ENCODE measurements at regions not wholly inside any gene's neighbourhood (a gene's known extent, or its start where the extent isn't known, plus 50 kb on each side); places are given as distances from the start of the nearest gene placed in this dataset.

DNA sequence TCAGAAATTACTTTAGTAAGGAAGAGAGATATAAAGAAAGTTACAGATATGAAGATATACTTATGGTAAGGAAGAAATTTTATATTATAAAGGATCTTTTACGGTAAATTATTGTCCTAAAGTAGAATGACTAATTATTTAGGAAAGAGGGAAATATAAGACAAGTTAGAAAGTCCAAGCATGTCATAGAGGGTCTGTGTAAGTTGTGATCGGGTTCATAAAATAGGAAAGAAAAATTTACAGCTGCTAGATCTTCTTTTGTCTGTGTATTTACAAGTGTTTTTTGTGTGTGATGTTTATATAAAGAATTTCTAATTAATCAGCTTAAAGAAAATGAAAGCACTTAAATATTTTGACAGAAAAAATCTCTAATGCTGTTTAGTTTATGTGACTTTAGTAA, 1054.9 kb upstream of the DIAPH2 start:
- Histone ChIP-seq H3K4me3 (ENCODE audit: low read length) (no peak overlapping the region), H3K36me3 (ENCODE audit: control insufficient read depth, insufficient read depth, low read length) (no peaks in the 10 kb centered on the region), H3K9me3 (ENCODE audit: control insufficient read depth, low read length) (peaks cover 5% of the 10 kb centered on the region), H3K27ac (ENCODE audit: low read depth, low read length) (no peak overlapping the region), H3K27me3 (ENCODE audit: control insufficient read depth, insufficient read depth, low read length, poor library complexity, severe bottlenecking) (no peaks in the 10 kb centered on the region), H3K4me1 (ENCODE audit: control insufficient read depth, insufficient read depth, low read length) (no peaks in the 10 kb centered on the region), H3K9ac (ENCODE audit: extremely low read depth, low read length, poor library complexity, severe bottlenecking) (no peak overlapping the region)
- TF ChIP-seq, protein P1, sequence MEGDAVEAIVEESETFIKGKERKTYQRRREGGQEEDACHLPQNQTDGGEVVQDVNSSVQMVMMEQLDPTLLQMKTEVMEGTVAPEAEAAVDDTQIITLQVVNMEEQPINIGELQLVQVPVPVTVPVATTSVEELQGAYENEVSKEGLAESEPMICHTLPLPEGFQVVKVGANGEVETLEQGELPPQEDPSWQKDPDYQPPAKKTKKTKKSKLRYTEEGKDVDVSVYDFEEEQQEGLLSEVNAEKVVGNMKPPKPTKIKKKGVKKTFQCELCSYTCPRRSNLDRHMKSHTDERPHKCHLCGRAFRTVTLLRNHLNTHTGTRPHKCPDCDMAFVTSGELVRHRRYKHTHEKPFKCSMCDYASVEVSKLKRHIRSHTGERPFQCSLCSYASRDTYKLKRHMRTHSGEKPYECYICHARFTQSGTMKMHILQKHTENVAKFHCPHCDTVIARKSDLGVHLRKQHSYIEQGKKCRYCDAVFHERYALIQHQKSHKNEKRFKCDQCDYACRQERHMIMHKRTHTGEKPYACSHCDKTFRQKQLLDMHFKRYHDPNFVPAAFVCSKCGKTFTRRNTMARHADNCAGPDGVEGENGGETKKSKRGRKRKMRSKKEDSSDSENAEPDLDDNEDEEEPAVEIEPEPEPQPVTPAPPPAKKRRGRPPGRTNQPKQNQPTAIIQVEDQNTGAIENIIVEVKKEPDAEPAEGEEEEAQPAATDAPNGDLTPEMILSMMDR (conservative IDR thresholded peaks at IDR 0.05), result no peak
- peaks cover 54% of the 10 kb centered on the region for H3K9me3 Mint-ChIP-seq
- no peaks in the 10 kb centered on the region for H3K36me3 Mint-ChIP-seq (ENCODE audit: low read depth)
- H3K27me3 Mint-ChIP-seq (ENCODE audit: insufficient read depth), result no peaks in the 10 kb centered on the region
- H3K27ac Mint-ChIP-seq, result no peak overlapping the region
- no peaks in the 10 kb centered on the region for H3K4me1 Mint-ChIP-seq
- no peak overlapping the region for H3K4me3 Mint-ChIP-seq
- DNase-seq, result no peak
- 77% methylated on average over 2 of the region's 2 CpGs; no CpG with 5 or more reads in 1 of the 2 experiments for WGBS, 2 experiments (ENCODE audit: insufficient coverage in 1 of 2, insufficient read length in 1 of 2)

DNA sequence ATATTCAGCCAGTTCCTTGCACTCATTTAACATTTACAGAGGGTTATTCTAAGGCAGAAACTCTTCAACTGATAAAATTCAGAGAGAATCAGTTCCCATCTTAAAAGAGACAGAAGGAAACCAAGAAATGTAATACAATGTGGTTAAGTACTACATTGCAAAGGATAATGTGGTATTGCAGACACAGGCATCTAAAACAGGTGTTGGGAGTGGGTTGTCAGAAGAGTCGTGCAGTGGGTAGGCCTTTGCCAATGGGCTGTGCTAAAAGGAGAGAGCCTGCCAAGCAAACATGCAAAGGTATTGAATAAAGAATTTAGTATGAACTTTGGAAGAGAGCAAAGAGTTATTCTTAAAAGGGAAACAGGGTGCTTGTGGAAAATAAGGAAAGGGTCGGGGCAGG, 1044.4 kb upstream of the DIAPH2 start:
- no peak overlapping the region for H3K9ac ChIP-seq (ENCODE audit: extremely low read depth, low read length, poor library complexity, severe bottlenecking)
- no peaks in the 10 kb centered on the region for H3K9me3 ChIP-seq (ENCODE audit: control insufficient read depth, low read length)
- Mint-ChIP-seq H3K36me3 (ENCODE audit: low read depth) (no peaks in the 10 kb centered on the region), H3K4me1 (no peaks in the 10 kb centered on the region), H3K9me3 (peaks cover 6% of the 10 kb centered on the region), H3K27me3 (ENCODE audit: insufficient read depth) (no peaks in the 10 kb centered on the region), H3K27ac (no peak overlapping the region), H3K4me3 (no peak overlapping the region)
- TF ChIP-seq, protein P1 (conservative IDR thresholded peaks at IDR 0.05), result no peak
- no peak for DNase-seq
- H3K36me3 ChIP-seq (ENCODE audit: control insufficient read depth, insufficient read depth, low read length), result no peaks in the 10 kb centered on the region
- H3K27me3 ChIP-seq (ENCODE audit: control insufficient read depth, insufficient read depth, low read length, poor library complexity, severe bottlenecking), result no peaks in the 10 kb centered on the region
- no peaks in the 10 kb centered on the region for H3K4me1 ChIP-seq (ENCODE audit: control insufficient read depth, insufficient read depth, low read length)
- H3K27ac ChIP-seq (ENCODE audit: low read depth, low read length), result no peak overlapping the region
- 80% methylated on average over 1 of the region's 2 CpGs; no CpG with 5 or more reads in 1 of the 2 experiments for WGBS, 2 experiments (ENCODE audit: insufficient coverage in 1 of 2, insufficient read length in 1 of 2)
- H3K4me3 ChIP-seq (ENCODE audit: low read length), result no peak overlapping the region

- H3K27ac Mint-ChIP-seq, result no peak overlapping the region
- no peak overlapping the region for H3K4me3 ChIP-seq (ENCODE audit: low read length)
- no peaks in the 10 kb centered on the region for H3K36me3 Mint-ChIP-seq (ENCODE audit: low read depth)
- TF ChIP-seq, protein P1 (conservative IDR thresholded peaks at IDR 0.05), result no peak
- no peaks in the 10 kb centered on the region for H3K36me3 ChIP-seq (ENCODE audit: control insufficient read depth, insufficient read depth, low read length)
- H3K27me3 ChIP-seq (ENCODE audit: control insufficient read depth, insufficient read depth, low read length, poor library complexity, severe bottlenecking), result no peaks in the 10 kb centered on the region
- H3K4me1 ChIP-seq (ENCODE audit: control insufficient read depth, insufficient read depth, low read length), result no peaks in the 10 kb centered on the region
- H3K9ac ChIP-seq (ENCODE audit: extremely low read depth, low read length, poor library complexity, severe bottlenecking), result no peak overlapping the region
- no peak overlapping the region for H3K27ac ChIP-seq (ENCODE audit: low read depth, low read length)
- no peaks in the 10 kb centered on the region for H3K4me1 Mint-ChIP-seq
- no peaks in the 10 kb centered on the region for H3K9me3 ChIP-seq (ENCODE audit: control insufficient read depth, low read length)
- no peaks in the 10 kb centered on the region for H3K27me3 Mint-ChIP-seq (ENCODE audit: insufficient read depth)
- H3K9me3 Mint-ChIP-seq, result peaks cover 5% of the 10 kb centered on the region
- H3K4me3 Mint-ChIP-seq, result no peak overlapping the region
- no peak for DNase-seq
Observed at GRCh38 chrX:95645738-95646137, 1038.9 kb upstream of the DIAPH2 start.
